B cell (primary cell): ENCODE measurements at regions not wholly inside any gene's neighbourhood (a gene's known extent, or its start where the extent isn't known, plus 50 kb on each side); places are given as distances from the start of the nearest gene placed in this dataset.

Experiments
- ATAC-seq: fragments of 200-7000 bp; cut with Tn5 transposase; one replicate; pipeline ENCODE4 v1.10.0; 2021; ENCODE audit warnings: low read depth, mild to moderate bottlenecking, moderate number of reproducible peaks, moderate library complexity
- CTCF ChIA-PET: fragments of 350-600 bp; sonication (Branson Sonifier 250); formaldehyde crosslinking; loops from one replicate; lab custom pipeline; 2021; ENCODE audit warnings: antibody characterized with exemption, inconsistent platforms; lab: Charles Lee
- POLR2A ChIA-PET: fragments of 350-600 bp; sonication (Branson Sonifier 250); formaldehyde crosslinking; loops from one replicate; lab custom pipeline; 2021; ENCODE audit warnings: antibody characterized with exemption; lab: Charles Lee
- DNase-seq: peaks from one replicate; pipeline ENCODE4 v3.0.0; 2013
- H2AFZ ChIP-seq: 2 replicates; pipeline ENCODE4 v1.6.1; 2012; ENCODE audit warnings: mild to moderate bottlenecking, low read depth, low read length; ENCODE audit not compliant: insufficient read depth, poor library complexity, severe bottlenecking
- H3K27ac ChIP-seq, 2 donors: 1 replicate in 1 of 2; 2 replicates in 1 of 2; pipeline ENCODE4 v1.5.1; 2012 to 2013; ENCODE audit warnings: low read length in 2 of 2, mild to moderate bottlenecking in 2 of 2, moderate library complexity in 1 of 2
- H3K27me3 ChIP-seq, 4 experiments: fragments of 200-600 bp in 1 of 4; sonication (generic) in 1 of 4; replicated peaks in 1 of 4; 1 replicate in 2 of 4; 2 replicates in 2 of 4; pipeline versions ENCODE4 v1.6.1 to v1.7.0; 2013 to 2016; ENCODE audit warnings: low read length in 3 of 4, mild to moderate bottlenecking in 2 of 4, mixed read lengths in 1 of 4, moderate library complexity in 1 of 4; ENCODE audit not compliant: insufficient read depth in 4 of 4, control insufficient read depth in 3 of 4; ENCODE audit errors: control extremely low read depth in 1 of 4
- H3K36me3 ChIP-seq, 2 experiments: replicated peaks in 1 of 2; 1 replicate in 1 of 2; 2 replicates in 1 of 2; pipeline versions ENCODE4 v1.6.1 to v1.7.1; 2013; ENCODE audit warnings: low read length in 1 of 2; ENCODE audit not compliant: insufficient read depth in 2 of 2, control insufficient read depth in 1 of 2; ENCODE audit errors: control extremely low read depth in 1 of 2, extremely low read depth in 1 of 2
- H3K4me1 ChIP-seq, 2 donors: fragments of 200-600 bp in 1 of 2; sonication (generic) in 1 of 2; 1 replicate in 1 of 2; 2 replicates in 1 of 2; pipeline versions ENCODE4 v1.5.1 to v1.6.1; 2013 to 2017; ENCODE audit warnings: low read length in 2 of 2; ENCODE audit not compliant: control insufficient read depth in 2 of 2, insufficient read depth in 2 of 2
- H3K4me2 ChIP-seq: replicated peaks from 2 replicates; pipeline ENCODE3; 2012; ENCODE audit warnings: mild to moderate bottlenecking, low read depth, low read length; ENCODE audit not compliant: poor library complexity, severe bottlenecking
- H3K4me3 ChIP-seq, 5 experiments: fragments of 200-600 bp in 1 of 5; sonication (generic) in 1 of 5; 1 replicate in 3 of 5; 2 replicates in 2 of 5; pipeline versions ENCODE4 v1.5.1 to v1.7.0; 2011 to 2016; ENCODE audit warnings: low read length in 4 of 5, mild to moderate bottlenecking in 4 of 5, low read depth in 2 of 5, control low read depth in 1 of 5, moderate library complexity in 1 of 5; ENCODE audit not compliant: insufficient read depth in 1 of 5; ENCODE audit errors: control extremely low read depth in 1 of 5, extremely low read depth in 1 of 5
- H3K79me2 ChIP-seq: fragments of 200-600 bp; sonication (generic); one replicate; pipeline ENCODE4 v1.6.0; 2016; ENCODE audit warnings: low read length; ENCODE audit not compliant: control insufficient read depth, insufficient read depth
- H3K9ac ChIP-seq: fragments of 200-600 bp; sonication (generic); 2 replicates; pipeline ENCODE4 v1.6.1; 2017; ENCODE audit warnings: mild to moderate bottlenecking, low read length, moderate library complexity
- H3K9me3 ChIP-seq, 3 donors: one replicate each; pipeline versions ENCODE4 v1.6.1 to v1.7.1; 2013; ENCODE audit warnings: low read length in 2 of 3; ENCODE audit not compliant: control insufficient read depth in 2 of 3, insufficient read depth in 1 of 3; ENCODE audit errors: control extremely low read depth in 1 of 3
- H4K20me1 ChIP-seq: 2 replicates; pipeline ENCODE4 v1.6.0; 2012; ENCODE audit warnings: mild to moderate bottlenecking, low read length; ENCODE audit not compliant: insufficient read depth, control insufficient read depth, poor library complexity, severe bottlenecking
- H3K27ac Mint-ChIP-seq: one replicate; pipeline ENCODE4 v1.8.0; 2021; ENCODE audit warnings: mixed read lengths
- H3K27me3 Mint-ChIP-seq: one replicate; pipeline ENCODE4 v1.8.0; 2021; ENCODE audit warnings: mixed read lengths
- H3K4me1 Mint-ChIP-seq: one replicate; pipeline ENCODE4 v1.8.0; 2021; ENCODE audit warnings: mixed read lengths
- H3K4me3 Mint-ChIP-seq: one replicate; pipeline ENCODE4 v1.8.0; 2021; ENCODE audit warnings: mixed read lengths
- H3K9me3 Mint-ChIP-seq: one replicate; pipeline ENCODE4 v1.8.0; 2022; ENCODE audit warnings: mixed read lengths; ENCODE audit not compliant: insufficient read depth
- EZH2 ChIP-seq: IDR thresholded peaks from 2 replicates; pipeline ENCODE4 v1.6.1; 2012; ENCODE audit warnings: borderline replicate concordance, low read depth, mild to moderate bottlenecking, moderate library complexity, low read length; ENCODE audit not compliant: insufficient read depth, poor library complexity, severe bottlenecking
- WGBS: methylation state at CpG from one replicate; pipeline ENCODE4 v1.1.5; 2013; ENCODE audit warnings: missing lambda C conversion rate; ENCODE audit not compliant: insufficient coverage; 5-methylcytosine and 5-hydroxymethylcytosine counted together
- intact Hi-C: fragments of 100-400 bp; cut with micrococcal nuclease; formaldehyde crosslinking; loops from one replicate; pipeline ENCODE4 v1.10.0; 2022
- TF ChIP-seq, protein P1 (sequence below): fragments of 200-600 bp; IDR thresholded peaks from one replicate; pipeline ENCODE4 v1.8.0; 2022; ENCODE audit warnings: antibody characterized with exemption, mild to moderate bottlenecking

DNA sequence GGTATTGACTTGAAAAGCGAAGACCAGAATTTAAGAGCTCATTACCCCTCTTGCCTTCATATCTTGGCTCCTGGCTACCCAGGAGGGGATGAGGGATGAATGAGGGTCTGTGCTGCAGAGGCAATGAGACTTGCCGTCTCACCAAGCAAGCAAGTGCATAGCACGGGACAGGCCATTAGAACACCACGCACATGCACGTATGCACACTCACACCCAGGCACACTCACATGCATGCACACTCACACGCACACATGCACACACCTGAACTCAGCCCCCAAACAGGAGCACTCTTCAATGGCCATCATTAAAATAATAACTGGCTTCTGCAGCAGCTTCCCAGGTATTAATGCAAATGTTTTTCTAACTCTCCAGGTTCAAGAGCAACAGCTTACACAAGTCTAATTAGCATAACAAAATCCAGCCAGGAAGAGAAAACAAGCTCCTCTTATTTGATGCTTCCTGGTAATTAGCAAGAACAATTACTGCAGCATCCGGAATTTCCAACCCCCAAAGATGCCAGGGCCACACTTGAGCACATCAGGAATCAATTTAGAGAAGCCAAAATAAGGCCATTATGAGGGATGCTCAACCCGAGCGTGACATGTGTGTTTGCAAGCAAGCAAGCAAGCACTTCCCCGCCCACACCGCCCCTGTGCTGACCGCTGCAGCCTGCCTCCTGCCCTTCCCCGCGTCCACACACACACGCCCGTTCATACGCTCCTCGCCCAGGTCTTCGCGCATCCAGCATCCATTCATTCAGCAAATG lies 171.6 kb upstream of the TNRC6C start:
- Histone ChIP-seq H3K9me3 (peaks cover 0 to 5% (median 0%) of the 10 kb centered on the region in 3 donors), H2AFZ (no peak overlapping the region), H3K9ac (no peak overlapping the region), H3K79me2 (no peaks in the 10 kb centered on the region), H3K4me1 (peaks cover 0 to 3% of the 10 kb centered on the region in 2 donors), H3K27me3 (peaks cover 0 to 22% (median 2%) of the 10 kb centered on the region in 4 experiments), H3K4me2 (no peak overlapping the region), H4K20me1 (no peaks in the 10 kb centered on the region), H3K27ac (no peak overlapping the region), H3K36me3 (no peaks in the 10 kb centered on the region), H3K4me3 (no peak overlapping the region)
- no peak for TF ChIP-seq EZH2
- TF ChIP-seq, protein P1, sequence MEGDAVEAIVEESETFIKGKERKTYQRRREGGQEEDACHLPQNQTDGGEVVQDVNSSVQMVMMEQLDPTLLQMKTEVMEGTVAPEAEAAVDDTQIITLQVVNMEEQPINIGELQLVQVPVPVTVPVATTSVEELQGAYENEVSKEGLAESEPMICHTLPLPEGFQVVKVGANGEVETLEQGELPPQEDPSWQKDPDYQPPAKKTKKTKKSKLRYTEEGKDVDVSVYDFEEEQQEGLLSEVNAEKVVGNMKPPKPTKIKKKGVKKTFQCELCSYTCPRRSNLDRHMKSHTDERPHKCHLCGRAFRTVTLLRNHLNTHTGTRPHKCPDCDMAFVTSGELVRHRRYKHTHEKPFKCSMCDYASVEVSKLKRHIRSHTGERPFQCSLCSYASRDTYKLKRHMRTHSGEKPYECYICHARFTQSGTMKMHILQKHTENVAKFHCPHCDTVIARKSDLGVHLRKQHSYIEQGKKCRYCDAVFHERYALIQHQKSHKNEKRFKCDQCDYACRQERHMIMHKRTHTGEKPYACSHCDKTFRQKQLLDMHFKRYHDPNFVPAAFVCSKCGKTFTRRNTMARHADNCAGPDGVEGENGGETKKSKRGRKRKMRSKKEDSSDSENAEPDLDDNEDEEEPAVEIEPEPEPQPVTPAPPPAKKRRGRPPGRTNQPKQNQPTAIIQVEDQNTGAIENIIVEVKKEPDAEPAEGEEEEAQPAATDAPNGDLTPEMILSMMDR, result no peak
- Mint-ChIP-seq H3K4me1 (peaks cover 8% of the 10 kb centered on the region), H3K27me3 (peaks cover 48% of the 10 kb centered on the region), H3K4me3 (no peak overlapping the region), H3K9me3 (no peaks in the 10 kb centered on the region), H3K27ac (no peak overlapping the region)
- WGBS, result 95% methylated on average over 17 of the region's 20 CpGs
- no peak for ATAC-seq
- POLR2A ChIA-PET, result no interaction called here
- intact Hi-C loops, result no loop called here
- DNase-seq, result no peak
- CTCF ChIA-PET, result interaction anchor here (1.1 kb wide), 1 partner anchor 227 kb away, joined by 5 read pairs; no protein-coding TSS in a partner anchor

DNA sequence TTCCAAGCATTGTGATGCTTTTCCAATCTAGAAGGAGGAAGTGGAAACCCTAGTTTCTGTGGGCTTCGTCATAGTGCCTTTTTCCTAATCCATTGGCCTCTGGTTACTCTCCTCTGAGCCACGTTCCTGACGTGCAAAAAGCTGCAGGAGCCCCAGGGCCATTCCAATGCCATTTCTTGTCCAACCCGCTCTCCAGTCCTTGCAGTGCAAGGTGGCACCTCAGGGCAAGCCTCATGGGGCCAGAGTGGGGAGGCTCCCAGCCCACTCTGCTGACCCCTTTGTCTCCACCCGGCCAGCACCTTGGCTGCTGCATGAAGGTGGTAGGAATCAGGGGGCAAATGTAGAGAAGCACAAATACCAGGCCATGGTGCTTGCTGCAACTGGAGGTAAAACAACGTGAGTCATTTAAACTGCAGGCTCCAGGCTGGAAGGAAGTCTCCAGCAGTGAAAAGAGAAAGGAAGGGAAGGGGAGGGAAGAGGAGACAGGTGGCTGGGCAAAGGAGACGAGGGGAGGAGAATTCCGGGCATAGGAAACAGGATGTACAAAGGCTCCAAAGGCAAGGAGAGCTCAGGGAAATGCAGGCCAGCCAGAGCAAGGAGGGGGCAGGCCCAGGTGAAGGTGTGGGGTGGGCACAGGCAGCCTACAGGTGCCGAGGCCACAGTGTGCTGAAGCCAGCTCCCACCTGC lies 168.2 kb upstream of the TNRC6C start:
- 79% methylated on average over 8 of the region's 9 CpGs for WGBS
- Mint-ChIP-seq H3K27me3 (peaks cover 49% of the 10 kb centered on the region), H3K9me3 (no peaks in the 10 kb centered on the region), H3K4me1 (peaks cover 5% of the 10 kb centered on the region), H3K27ac (no peak overlapping the region), H3K4me3 (no peak overlapping the region)
- ChIA-PET POLR2A (no interaction called here), CTCF (interaction anchor here (1.6 kb wide), 1 partner anchor 224 kb away, joined by 4 read pairs; no protein-coding TSS in a partner anchor)
- Histone ChIP-seq H3K4me3 (no peak overlapping the region), H3K9me3 (no peaks in the 10 kb centered on the region), H2AFZ (no peak overlapping the region), H4K20me1 (no peaks in the 10 kb centered on the region), H3K9ac (no peak overlapping the region), H3K4me2 (no peak overlapping the region), H3K4me1 (no peaks in the 10 kb centered on the region), H3K36me3 (no peaks in the 10 kb centered on the region), H3K27ac (no peak overlapping the region), H3K27me3 (peaks cover 0 to 33% (median 4%) of the 10 kb centered on the region in 4 experiments), H3K79me2 (no peaks in the 10 kb centered on the region)
- intact Hi-C loops, result no loop called here
- no peak for TF ChIP-seq EZH2
- TF ChIP-seq, protein P1, result no peak
- no peak for ATAC-seq
- no peak for DNase-seq
